ENCODE measurements at regions not wholly inside any gene's neighbourhood (a gene's known extent, or its start where the extent isn't known, plus 50 kb on each side); places are given as distances from the start of the nearest gene placed in this dataset.

DNA sequence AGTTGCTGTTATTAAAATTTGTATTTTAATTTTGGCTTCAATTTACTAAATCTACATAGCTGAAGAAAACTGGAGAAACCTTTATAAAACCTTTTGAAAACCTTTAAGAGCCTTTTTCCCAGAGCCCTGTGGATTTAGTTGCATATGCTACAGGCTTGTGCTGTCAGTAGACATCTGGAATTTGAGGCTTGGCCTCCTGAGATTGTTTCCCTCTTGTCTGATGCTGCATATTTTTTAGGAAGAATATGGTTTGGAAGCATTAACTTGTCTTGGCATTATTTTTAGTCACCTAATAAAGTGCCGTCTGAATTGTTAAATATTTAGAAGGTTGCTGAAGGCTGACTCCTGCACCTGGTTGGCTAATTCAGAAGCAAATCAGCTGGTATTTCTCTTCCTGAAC, 369.4 kb downstream of the UTRN start:
- no peak for TF ChIP-seq CTCF (IDR thresholded peaks at IDR 0.05; ENCODE audit: low read depth, low read length, missing input control)
- no peak for TF ChIP-seq RAD21 (IDR thresholded peaks at IDR 0.05)
- TF ChIP-seq EGR1 (IDR thresholded peaks at IDR 0.05; ENCODE audit: low read depth in 2 of 2): no peak
- no peak for TF ChIP-seq YY1 (IDR thresholded peaks at IDR 0.05)
- TF ChIP-seq TAF1 (conservative IDR thresholded peaks at IDR 0.05): no peak
- TF ChIP-seq JUND (IDR thresholded peaks at IDR 0.05): no peak

All from liver (tissue), 3 donors.